NB4 (cell line): ENCODE measurements at regions not wholly inside any gene's neighbourhood (a gene's known extent, or its start where the extent isn't known, plus 50 kb on each side); places are given as distances from the start of the nearest gene placed in this dataset.

Experiments used
- CTCF ChIP-seq: IDR thresholded peaks from one replicate; pipeline ENCODE4 v1.5.1; 2012; ENCODE audit warnings: low read depth, low read length
- MAX ChIP-seq: IDR thresholded peaks from 2 replicates; pipeline ENCODE4 v1.6.1; 2011; ENCODE audit warnings: low read depth, low read length
- MYC ChIP-seq: IDR thresholded peaks from 2 replicates; pipeline ENCODE4 v1.6.1; 2011; ENCODE audit warnings: low read depth, low read length
- POLR2A ChIP-seq: IDR thresholded peaks from 2 replicates; pipeline ENCODE4 v1.6.1; 2011; ENCODE audit warnings: mild to moderate bottlenecking; ENCODE audit not compliant: insufficient read length; ENCODE audit errors: extremely low read depth

DNA sequence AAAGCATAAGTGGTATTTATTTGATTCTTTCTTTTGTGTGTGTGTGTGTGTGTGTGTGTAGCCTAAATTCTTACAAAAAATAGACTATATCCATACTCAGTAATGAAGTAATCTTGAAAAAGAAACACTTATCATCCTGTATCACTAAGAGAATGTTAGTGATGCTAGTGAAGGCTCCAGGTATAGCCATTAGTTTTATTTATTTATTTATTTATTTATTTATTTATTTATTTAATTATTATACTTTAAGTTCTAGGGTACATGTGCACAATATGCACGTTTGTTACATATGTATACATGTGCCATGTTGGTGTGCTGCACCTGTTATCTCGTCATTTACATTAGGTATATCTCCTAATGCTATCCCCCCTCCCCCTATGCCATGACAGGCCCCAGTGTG lies 436.0 kb downstream of the HTR7 start:
- TF ChIP-seq POLR2A, result no peak
- no peak for TF ChIP-seq CTCF
- TF ChIP-seq MAX, result no peak
- TF ChIP-seq MYC, result no peak
